ENCODE measurements at regions not wholly inside any gene's neighbourhood (a gene's known extent, or its start where the extent isn't known, plus 50 kb on each side); places are given as distances from the start of the nearest gene placed in this dataset.

- TF ChIP-seq CTCF (IDR thresholded peaks at IDR 0.05), result no peak
- TF ChIP-seq PBX3 (IDR thresholded peaks at IDR 0.05), result no peak
- no peak for TF ChIP-seq RAD21 (IDR thresholded peaks at IDR 0.05; ENCODE audit: low read length)
- TF ChIP-seq REST (IDR thresholded peaks at IDR 0.05; ENCODE audit: low read depth, low read length), result no peak
- TF ChIP-seq NFIC (IDR thresholded peaks at IDR 0.05; ENCODE audit: borderline replicate concordance), result no peak
- TF ChIP-seq EP300 (IDR thresholded peaks at IDR 0.05; ENCODE audit: borderline replicate concordance in 1 of 2, low read depth in 1 of 2, low read length in 1 of 2), result no peak
- TF ChIP-seq EZH2phosphoT487 (IDR thresholded peaks at IDR 0.05; ENCODE audit: borderline replicate concordance, low read depth), result no peak
- TF ChIP-seq POLR2AphosphoS5 (IDR thresholded peaks at IDR 0.05; ENCODE audit: low read depth, low read length), result no peak
Observed at GRCh38 chr2:236840215-236840614, 245.5 kb upstream of the COPS8 start.
